Neural crest cell (in vitro differentiated cells): ENCODE measurements at regions not wholly inside any gene's neighbourhood (a gene's known extent, or its start where the extent isn't known, plus 50 kb on each side); places are given as distances from the start of the nearest gene placed in this dataset.

Experiments
- DNase-seq: peaks from one replicate; pipeline ENCODE4 v3.0.0; 2021; ENCODE audit warnings: low read depth, mixed read lengths, low spot score
- H3K27ac Mint-ChIP-seq: one replicate; pipeline ENCODE4 v1.8.0; 2021; ENCODE audit warnings: mild to moderate bottlenecking, mixed read lengths; ENCODE audit not compliant: unreplicated experiment
- H3K27me3 Mint-ChIP-seq: 2 replicates; pipeline ENCODE4 v1.8.0; 2021; ENCODE audit warnings: low read depth, mild to moderate bottlenecking, mixed read lengths
- H3K36me3 Mint-ChIP-seq: 2 replicates; pipeline ENCODE4 v1.8.0; 2021; ENCODE audit warnings: low read depth, mild to moderate bottlenecking, mixed read lengths
- H3K4me1 Mint-ChIP-seq: 2 replicates; pipeline ENCODE4 v1.8.0; 2021; ENCODE audit warnings: mixed read lengths
- H3K4me3 Mint-ChIP-seq: one replicate; pipeline ENCODE4 v1.8.0; 2021; ENCODE audit warnings: mild to moderate bottlenecking, mixed read lengths
- H3K9me3 Mint-ChIP-seq: 2 replicates; pipeline ENCODE4 v1.8.0; 2021; ENCODE audit warnings: mixed read lengths
- CTCF ChIP-seq: fragments of 200-600 bp; sonication (generic); conservative IDR thresholded peaks from 2 replicates; pipeline ENCODE4 v1.5.0; 2021; ENCODE audit warnings: antibody characterized with exemption, mild to moderate bottlenecking

- H3K4me1 Mint-ChIP-seq: no peaks in the 10 kb centered on the region
- H3K9me3 Mint-ChIP-seq: no peaks in the 10 kb centered on the region
- no peak for DNase-seq
- no peak overlapping the region for H3K4me3 Mint-ChIP-seq
- no peak for TF ChIP-seq CTCF
- H3K27ac Mint-ChIP-seq: no peak overlapping the region
- H3K36me3 Mint-ChIP-seq: no peaks in the 10 kb centered on the region
- H3K27me3 Mint-ChIP-seq: no peaks in the 10 kb centered on the region
These were observed 127.7 kb downstream of the LRATD1 start for GRCh38 chr2:14760169-14760568.

- TF ChIP-seq CTCF: no peak
- H3K4me3 Mint-ChIP-seq: no peak overlapping the region
- H3K4me1 Mint-ChIP-seq: no peaks in the 10 kb centered on the region
- no peak for DNase-seq
- no peaks in the 10 kb centered on the region for H3K9me3 Mint-ChIP-seq
- no peak overlapping the region for H3K27ac Mint-ChIP-seq
- H3K36me3 Mint-ChIP-seq: no peaks in the 10 kb centered on the region
- H3K27me3 Mint-ChIP-seq: no peaks in the 10 kb centered on the region
These were observed 128.6 kb downstream of the LRATD1 start for GRCh38 chr2:14761118-14761517.

- Mint-ChIP-seq H3K4me3 (no peak overlapping the region), H3K9me3 (no peaks in the 10 kb centered on the region), H3K27ac (no peak overlapping the region), H3K27me3 (no peaks in the 10 kb centered on the region), H3K4me1 (no peaks in the 10 kb centered on the region), H3K36me3 (no peaks in the 10 kb centered on the region)
- TF ChIP-seq CTCF: no peak
- no peak for DNase-seq
These were observed 141.2 kb downstream of the LRATD1 start for GRCh38 chr2:14773696-14774095.

- Mint-ChIP-seq H3K36me3 (no peaks in the 10 kb centered on the region), H3K27me3 (no peaks in the 10 kb centered on the region), H3K4me3 (no peak overlapping the region), H3K27ac (no peak overlapping the region), H3K4me1 (no peaks in the 10 kb centered on the region), H3K9me3 (no peaks in the 10 kb centered on the region)
- no peak for TF ChIP-seq CTCF
- DNase-seq: no peak
These were observed 142.0 kb downstream of the LRATD1 start for GRCh38 chr2:14774436-14774968.

GRCh38 chr2:14776216-14776615 lies 143.7 kb downstream of the LRATD1 start:
- H3K4me3 Mint-ChIP-seq: no peak overlapping the region
- no peak for TF ChIP-seq CTCF
- no peaks in the 10 kb centered on the region for H3K9me3 Mint-ChIP-seq
- no peak overlapping the region for H3K27ac Mint-ChIP-seq
- no peaks in the 10 kb centered on the region for H3K27me3 Mint-ChIP-seq
- no peaks in the 10 kb centered on the region for H3K36me3 Mint-ChIP-seq
- DNase-seq: no peak
- no peaks in the 10 kb centered on the region for H3K4me1 Mint-ChIP-seq

- Mint-ChIP-seq H3K9me3 (peaks cover 3% of the 10 kb centered on the region), H3K36me3 (no peaks in the 10 kb centered on the region), H3K4me3 (no peak overlapping the region), H3K27me3 (no peaks in the 10 kb centered on the region), H3K4me1 (no peaks in the 10 kb centered on the region), H3K27ac (no peak overlapping the region)
- no peak for TF ChIP-seq CTCF
- no peak for DNase-seq
These were observed 145.5 kb downstream of the LRATD1 start for GRCh38 chr2:14778015-14778414.
